ENCODE measurements at regions not wholly inside any gene's neighbourhood (a gene's known extent, or its start where the extent isn't known, plus 50 kb on each side); places are given as distances from the start of the nearest gene placed in this dataset.

DNA sequence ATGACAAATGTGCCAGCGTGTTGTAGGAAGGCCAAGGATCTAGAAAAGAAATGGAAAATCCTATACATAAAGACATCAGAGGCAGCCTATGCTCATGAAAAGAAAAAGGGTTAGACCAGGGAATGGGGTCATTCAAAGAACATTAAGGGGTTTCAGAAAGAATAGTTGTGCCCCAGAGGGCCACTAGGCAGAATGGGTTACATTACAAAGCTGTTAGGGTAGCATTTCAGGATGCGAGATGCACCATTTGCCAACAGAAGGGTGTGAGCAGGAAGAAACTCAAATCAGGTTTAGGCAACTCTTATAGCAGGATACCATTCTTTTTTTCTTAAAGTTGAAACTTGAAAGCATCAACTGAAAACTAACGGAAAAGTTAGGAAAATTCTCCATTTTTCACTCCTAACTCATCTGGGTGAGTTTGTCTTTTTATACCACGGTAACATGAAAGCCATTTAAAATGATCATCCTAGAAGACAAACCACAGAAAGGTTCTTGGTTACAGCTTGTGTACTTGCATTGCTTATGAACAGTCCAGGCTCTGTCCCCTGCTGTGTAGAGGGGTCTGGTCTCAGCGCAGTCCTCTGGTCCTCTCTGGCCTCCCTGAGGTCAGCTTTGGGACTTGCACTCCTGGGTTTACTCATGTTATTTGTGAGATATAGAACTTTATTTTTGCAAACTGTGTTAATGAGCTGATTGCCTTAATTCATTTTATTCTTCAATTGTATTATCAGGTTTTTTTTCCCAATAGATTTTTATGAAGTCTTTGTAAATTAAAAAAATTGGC lies 209.1 kb downstream of the DACT1 start:
- DNase-seq (ENCODE audit: low spot score): no peak

DNA sequence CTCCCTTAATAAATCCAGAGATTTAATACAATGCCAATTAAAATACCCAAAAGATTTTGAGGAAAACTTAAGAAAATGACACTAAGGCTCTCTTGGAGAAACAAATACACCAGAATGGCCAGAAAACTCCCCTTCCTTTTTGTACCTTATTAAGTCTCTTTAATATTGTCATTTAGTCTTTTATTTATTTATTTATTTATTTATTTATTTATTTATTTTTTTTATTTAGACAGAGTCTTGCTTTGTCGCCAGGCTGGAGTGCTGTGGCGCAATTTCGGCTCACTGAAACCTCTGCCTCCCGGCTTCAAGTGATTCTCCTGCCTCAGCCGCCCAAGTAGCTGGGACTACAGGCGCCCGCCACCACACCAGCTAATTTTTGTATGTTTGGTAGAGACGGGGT lies 210.6 kb downstream of the DACT1 start:
- no peak for DNase-seq (ENCODE audit: low spot score)

DNA sequence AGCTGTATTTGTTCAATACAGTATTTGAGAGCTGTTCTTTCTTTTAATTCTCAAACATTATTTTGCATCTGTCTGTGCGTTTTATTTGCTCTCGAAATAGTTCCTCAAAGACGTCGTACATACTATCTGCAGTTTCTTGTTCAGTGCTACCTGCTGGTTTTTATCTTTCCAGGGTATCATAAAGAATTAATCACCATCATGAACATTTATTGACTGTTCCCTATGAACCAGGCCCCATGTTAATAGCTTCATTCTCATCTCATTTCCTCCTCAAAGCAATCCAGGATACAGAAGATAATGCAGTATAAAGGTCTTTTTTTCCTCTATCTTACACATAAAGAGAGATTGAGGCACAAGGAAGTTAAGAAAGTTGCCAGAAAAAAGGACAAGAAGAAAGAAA lies 211.8 kb downstream of the DACT1 start:
- DNase-seq (ENCODE audit: low spot score): no peak

DNA sequence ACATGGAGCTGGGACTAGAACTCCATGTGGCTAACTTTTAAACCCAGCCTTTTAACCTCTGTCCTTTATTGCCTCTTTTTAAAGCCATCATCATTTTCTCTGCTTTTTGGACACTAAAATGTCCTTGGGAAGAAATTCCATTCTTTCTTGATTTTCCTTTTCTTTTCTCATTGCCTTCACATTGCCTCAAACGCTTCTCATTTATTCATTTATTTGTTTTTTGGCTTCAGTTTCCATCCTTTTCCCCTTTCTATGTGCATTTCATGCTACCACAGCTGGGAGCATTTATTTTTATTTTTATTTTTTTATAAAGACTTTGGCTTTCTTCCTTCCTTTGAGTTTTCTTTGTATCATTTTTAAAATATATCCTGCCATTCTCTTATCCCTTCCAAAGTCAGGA lies 212.2 kb downstream of the DACT1 start:
- DNase-seq (ENCODE audit: low spot score): no peak

DNA sequence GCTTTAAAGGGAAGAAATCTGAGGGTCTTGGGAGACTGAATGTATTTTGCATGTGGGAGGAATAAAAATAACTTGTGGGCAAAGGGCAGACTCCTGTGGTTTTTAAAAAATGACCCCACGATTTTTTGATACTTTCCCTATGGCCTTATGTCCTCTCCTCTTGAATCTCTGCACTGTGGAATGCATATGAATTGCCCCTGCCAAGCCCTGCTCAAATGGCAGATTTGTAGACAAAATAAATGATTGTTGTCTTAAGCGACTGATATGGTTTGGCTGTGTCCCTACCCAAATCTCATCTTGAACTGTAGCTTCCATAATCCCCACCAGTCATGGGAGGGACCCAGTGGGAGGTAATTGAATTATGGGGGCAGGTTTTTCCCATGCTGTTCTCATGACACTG lies 223.8 kb downstream of the DACT1 start:
- DNase-seq (ENCODE audit: low spot score): no peak

DNA sequence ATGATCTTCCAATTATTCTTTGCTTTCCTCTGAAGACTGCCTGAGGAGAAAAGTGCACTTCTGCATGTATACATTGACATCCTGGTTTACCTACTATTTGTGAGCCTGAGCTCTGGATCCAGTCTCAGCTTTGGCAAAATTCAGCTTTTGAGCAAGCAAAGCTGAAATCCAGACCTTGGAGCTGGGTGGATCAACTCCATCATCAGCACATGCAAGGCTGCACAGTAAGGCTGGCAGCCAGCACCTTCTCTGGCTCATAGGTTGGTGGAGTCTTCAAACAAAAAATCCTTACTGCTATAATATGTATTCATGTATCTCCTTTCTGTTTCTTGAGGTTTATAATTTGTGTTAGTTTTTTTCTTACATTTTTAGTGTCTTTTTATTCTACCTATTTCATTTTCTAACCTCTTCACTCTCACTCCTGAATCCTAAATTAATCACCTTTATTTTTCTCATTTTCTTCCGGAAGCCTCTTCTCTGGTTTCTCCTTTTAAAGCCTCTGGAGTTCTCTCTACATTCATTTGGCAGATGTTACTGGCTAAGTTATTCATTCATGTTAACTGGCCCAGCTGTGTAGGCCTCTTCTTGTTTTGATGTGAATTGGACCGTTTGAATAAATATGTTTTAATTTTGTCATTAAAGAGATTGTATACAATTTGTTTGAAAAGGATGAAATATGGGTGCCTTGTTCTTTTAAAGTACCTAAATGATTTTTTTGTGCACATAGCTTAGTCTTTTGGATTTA lies 224.8 kb downstream of the DACT1 start:
- DNase-seq (ENCODE audit: low spot score): no peak

DNA sequence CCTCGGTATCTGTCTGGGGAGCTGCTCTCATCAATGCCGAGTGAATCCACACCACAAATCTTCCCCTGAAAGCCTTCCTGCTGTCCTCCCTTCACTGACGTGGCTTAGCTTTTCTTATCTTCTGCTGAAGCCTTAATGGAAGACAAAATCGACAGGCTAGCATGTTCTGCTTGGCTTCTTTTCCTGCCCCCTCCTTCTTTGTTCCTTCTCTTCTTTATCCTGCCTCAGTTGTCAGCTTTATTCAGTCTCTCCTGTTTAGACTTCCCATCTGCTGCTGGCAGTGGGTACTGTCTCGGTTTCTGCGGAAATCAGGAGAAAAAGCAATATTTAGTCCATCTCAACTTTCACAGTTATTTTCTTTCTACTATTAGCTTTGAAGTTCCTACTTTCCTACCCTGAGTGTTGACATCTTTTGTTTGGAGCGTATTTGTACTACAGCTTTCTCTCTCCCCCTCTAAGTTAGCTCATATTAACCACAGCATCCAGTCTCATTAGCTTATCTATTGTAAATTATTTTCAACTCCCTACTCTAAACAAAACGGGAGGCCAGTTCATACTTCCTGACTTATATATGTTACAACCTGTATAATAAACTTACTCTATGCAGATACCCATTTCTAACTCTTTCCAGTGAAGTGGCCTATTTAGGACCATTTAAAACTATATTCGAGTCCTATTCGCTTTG lies 226.0 kb downstream of the DACT1 start:
- DNase-seq (ENCODE audit: low spot score): no peak

DNA sequence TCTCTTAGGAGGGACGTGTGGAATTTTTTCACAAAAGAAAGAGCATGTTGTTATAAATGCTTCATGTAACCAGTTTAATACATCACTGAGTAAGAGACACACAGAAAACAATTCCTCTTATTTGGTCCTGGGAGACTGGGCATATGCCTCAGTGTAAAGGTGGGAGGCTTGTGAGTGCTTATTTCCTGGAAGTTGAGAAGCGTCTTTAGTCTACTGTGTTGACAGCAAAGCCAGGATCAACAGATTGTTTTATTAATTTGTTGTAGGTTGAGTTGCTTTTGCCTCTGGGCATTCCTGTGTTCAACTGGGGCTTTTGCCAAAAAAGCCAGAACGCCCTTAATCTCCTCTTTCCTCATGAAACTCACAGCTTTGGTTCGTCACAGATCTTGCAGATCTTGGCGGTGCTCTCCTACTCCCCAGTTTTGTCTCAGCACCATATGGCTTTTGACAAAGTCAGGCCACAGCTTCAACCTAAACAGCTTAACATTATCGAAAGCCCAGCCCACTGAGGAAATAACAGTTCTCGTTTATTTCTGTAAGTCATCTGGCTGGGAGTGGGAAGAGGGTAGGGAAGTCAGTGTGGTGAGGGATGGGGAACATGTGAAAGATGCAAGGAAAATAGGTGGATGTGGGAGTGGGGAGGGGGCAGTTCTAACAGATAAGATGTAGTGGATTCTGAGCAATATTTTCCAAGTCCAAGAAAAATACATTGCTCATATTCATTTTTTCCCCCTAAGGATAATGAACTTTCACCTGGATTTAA lies 227.2 kb downstream of the DACT1 start:
- peak; percentile 70 for DNase-seq (ENCODE audit: low spot score)

DNA sequence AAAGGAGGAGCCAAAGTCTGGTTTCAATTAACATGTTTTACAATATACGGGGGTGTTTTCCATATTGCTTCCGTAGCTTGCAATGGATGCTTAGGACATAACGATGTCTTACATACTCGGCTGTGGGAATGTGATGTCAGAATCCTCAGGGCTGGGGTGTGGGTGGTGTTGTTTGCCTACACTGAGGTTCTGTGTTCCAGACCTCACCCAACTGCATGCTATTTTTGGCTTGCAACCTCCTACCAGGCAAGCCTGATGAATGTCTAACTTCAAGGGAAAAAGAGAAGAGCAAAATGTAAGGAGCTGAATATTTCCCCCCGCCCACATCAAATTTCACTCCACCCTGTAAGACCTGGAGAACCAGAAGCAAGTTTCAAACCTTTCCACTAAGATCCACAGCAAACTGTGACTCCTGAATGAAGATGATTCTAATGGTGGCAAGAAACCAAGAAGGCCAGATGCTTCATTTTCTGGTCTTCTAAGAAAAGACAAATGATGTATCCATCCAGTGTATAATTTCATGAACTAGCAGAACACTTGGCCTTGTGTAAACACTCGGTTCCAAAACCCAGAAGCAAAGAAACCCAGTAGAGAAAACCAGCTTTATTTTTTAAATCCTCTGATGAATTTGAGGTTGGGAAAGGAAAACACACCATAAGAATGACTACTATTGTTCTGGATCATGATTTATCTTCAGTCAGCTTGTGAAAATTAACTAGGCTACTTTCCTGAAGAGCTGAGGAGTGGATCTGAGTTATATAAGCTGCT lies 227.9 kb downstream of the DACT1 start:
- no peak for DNase-seq (ENCODE audit: low spot score)

DNA sequence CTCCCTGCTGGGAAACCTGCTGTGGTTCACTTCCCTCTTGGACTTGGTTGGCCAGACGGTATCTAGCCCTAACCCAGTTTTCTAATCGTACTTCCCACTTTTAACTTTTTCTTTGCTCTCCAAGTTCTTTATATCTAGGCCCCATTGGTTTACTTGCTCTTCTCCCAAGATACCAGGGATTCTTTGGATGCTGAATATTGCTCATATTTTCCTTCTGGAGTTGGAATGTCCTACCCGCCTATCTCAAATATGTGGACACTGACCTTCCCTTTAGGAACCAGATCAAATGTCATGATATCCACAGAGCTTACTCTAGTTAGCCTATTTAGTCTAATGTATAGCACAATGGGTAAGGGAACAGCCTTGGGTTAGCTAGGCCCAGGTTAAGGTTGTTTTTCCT lies 228.6 kb downstream of the DACT1 start:
- DNase-seq (ENCODE audit: low spot score): no peak

DNA sequence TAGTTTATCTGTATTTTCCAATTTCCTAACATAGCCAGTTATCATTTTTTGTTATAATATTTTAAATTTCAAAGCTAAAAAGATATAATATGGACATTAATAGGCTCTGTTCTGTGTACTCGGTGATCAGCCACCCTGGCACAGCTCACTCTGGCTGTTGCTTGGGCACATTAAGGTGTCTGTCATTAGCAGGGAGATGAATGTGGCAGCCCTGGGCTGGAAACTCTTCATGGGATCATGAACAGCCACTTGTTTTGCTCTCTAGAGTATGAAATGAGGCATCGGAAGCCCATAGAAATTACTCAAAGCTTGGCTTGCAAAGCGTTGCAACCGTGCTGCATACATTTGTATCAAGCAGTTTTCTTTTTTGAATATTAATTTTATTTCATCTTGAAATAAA lies 233.2 kb downstream of the DACT1 start:
- no peak for DNase-seq (ENCODE audit: low spot score)

DNA sequence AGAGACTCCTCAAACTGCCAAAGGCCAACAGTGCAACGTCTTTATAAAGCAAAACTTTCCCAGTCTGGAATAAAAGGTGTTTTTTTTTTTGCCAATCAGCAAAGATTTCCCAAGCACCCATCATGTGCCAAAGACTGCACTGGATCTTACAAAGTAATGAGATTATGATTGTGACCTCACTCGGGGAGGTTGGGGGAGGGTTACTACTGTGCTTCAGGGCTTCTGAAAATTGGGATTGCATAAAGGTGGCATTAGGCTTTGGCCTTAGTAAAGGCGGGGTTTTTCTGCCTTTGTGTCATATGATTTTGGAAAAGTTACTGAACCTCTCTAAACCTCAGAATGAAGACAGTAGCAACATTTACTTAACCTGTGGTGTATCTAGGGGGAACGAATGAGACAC lies 233.8 kb downstream of the DACT1 start:
- DNase-seq (ENCODE audit: low spot score): no peak

DNA sequence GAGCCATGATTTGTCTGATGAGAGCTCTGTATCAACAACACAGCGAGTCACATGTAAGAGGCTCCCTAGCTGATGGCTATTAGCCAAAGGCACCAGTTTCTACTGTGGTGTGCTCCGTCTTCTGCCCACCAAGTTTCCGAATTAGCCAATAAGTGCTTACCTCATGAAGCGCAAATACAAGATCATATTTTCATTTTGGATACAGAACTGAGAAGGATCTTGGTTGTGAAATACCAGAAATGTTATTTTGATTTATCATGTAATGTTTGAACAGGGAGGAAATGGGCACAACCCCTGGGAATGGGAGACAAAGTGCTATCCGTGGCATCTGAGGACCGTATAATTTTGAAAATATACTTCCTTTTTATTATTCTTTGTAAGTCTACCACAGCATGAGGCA lies 234.3 kb downstream of the DACT1 start:
- DNase-seq (ENCODE audit: low spot score): no peak

DNA sequence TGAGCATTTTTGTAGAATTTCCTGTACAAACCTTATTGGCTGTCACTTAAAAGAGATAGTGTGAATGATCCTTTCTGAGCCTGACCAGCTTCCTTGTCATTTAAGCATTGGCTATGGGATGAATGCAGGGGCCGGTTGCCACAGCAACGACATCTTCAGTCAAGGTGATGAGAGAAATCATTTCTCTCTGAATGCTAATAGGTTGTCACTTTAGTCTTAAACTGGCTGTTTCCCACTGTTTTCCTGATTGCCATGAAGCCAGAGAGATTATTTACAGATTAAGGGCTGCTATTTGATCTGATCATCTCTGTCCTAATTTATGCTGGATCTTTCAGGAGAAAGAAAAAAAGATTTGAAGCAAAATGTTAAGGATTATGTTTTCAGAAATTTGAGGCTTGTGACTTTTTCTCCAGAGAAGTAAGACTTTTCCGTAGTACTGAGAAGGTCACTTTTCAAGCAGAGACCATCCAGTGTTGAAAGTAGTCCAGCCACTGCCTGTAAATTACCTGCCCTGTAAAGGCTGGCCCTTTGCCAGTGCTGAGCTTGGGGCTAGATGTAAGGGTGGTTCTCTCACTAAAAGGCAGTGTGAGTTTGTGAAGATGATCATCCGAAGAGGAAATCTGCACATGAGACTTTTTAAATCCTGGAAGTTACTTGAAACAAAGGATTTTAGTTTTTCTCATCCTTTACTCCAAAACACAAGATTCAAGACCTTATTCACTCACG lies 235.6 kb downstream of the DACT1 start:
- no peak for DNase-seq (ENCODE audit: low spot score)

DNA sequence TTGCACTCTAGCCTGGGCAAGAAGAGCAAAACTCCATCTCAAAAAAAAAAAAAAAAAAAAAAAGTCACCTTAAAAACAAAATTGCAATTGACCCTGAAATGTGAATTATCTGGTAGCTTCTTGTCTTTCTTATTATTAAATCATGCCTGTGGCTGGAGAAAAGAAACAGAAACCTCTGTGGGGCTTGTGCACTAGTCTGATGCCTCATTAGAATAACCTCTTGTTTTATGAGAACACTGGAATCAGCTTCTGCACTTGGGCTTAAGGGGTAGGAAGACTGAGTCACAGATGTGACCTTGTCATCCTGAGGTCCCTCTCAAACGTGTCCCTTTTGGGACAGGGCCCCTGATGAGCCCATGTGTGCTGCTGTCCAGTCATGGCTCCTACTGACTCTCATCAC lies 237.9 kb downstream of the DACT1 start:
- no peak for DNase-seq (ENCODE audit: low spot score)

DNA sequence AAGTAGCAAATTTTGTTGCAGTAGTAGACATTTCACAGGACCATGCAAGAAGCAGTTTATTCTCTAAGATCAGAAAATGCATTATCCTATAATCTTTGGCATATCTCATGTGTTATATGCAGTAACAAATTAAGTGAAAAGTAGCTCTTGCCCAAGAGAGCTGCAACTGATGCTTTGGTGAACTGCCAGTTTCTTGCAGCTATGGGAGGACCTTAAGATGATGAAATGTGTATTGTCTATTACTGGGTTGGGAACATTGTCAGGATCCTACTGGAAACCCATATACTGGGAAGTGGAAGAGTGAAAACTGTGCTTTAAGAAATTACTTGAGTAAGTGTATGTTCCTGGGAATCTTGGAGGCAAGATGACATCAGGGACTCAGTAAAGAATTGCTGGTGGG lies 238.8 kb downstream of the DACT1 start:
- DNase-seq (ENCODE audit: low spot score): no peak

DNA sequence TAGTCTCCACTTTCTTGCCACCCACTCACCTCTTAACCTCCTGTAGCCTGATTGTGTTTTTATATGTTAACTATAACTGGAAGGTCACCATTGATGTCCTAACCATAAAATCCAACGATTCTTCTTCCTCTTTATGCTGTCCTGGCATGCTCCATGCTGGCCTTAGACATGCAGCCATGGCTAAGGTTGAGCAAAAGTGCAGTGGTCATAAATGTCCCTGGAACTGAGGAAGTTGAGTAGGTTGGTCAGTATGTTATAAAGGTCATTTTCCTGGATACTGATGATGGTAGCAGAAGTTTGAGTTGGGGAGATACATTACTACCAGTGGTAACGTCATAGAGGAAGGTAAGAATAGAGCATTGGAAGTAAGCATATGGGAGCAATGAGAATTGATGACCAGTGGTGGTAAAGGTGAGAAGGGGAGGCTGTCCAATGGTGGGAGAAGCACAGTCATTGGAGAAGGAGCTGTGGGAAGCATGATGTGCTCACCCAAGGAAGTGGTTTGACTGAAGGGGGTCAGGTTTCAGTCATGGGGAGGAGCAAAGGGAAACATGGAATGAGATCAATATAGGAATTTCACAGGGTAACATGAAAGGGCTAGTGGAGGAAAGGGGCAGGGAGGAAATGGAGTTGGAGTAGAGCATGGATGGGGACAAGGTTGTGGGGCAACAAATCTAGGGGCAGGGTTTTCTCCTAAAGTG lies 240.8 kb downstream of the DACT1 start:
- no peak for DNase-seq (ENCODE audit: low spot score)

DNA sequence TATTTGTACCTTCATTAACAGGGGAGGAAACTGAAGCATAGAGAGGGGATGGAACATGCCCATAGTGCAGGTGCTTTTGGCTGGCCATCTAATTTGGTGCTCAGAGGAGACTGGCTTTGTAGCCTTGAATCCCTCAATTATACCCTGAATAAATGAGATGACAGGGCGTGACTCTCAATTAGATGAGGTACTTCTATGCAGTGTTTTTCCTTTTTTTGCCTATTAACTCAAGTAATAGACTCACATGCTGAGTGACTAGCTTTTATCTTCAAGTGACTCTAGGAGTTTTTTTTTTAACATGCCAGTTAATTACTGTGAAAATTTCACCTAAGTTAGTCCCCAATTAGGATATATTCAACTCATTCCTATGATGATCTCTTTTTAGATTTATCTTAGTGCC lies 243.7 kb downstream of the DACT1 start:
- DNase-seq (ENCODE audit: low spot score): no peak

DNA sequence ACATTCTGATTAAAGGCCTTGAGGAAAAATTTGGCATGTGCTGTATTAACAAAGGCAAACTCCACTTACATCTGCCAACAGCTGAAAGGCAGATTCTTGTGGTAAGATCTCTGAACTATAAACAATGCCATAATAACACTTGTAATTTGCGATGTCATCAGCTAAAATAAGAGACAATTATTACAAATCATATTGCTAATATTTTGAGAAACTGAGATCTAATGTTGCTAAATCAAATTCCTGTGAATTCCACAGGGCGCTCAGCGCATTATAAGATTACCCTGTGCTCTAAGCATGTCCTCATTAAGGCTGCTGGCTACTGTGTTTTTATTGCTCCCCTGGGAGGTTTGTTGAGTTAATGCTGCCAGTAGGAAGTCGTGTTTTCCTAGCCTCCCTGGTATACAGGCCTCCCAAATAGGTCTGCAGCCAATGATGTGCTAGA lies 244.8 kb downstream of the DACT1 start:
- no peak for DNase-seq (ENCODE audit: low spot score)

DNA sequence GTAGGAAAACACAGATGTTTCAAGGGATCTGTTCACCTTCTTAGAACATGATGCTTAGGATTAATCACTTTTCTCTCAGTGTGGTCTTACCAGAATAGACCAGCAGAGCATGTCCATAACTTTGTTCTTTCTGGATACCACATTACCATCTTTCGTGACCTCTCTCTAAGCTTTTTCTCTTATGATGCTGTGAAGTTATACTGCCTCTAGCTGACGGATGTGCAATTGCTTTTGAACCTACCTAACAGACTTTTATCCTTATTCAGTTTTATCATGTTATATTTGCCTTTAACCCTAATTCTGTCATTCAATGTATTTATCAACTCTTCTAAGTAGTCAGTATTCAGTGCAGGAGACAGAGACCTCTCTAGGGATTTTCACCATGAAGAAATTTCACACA lies 246.7 kb downstream of the DACT1 start:
- DNase-seq (ENCODE audit: low spot score): no peak

Measured in left forelimb (tissue), 1 donor.